Ovary (tissue), 3 donors: ENCODE measurements at regions not wholly inside any gene's neighbourhood (a gene's known extent, or its start where the extent isn't known, plus 50 kb on each side); places are given as distances from the start of the nearest gene placed in this dataset.

ENCODE experiments used
- EP300 ChIP-seq: sonication (generic); formaldehyde crosslinking; IDR thresholded peaks from one replicate; pipeline ENCODE4 v1.6.1; 2017; ENCODE audit warnings: antibody characterized with exemption
- POLR2A ChIP-seq: fragments of 450-650 bp; IDR thresholded peaks from one replicate; pipeline ENCODE4 v1.6.1; 2017; ENCODE audit warnings: antibody characterized with exemption, mild to moderate bottlenecking, moderate library complexity
- TF ChIP-seq, protein P1 (sequence below), 3 donors: fragments of 450-650 bp in 2 of 3; fragments of 200-600 bp in 1 of 3; IDR thresholded peaks; one replicate each; pipeline versions ENCODE4 v1.5.1 to v1.8.0; 2016 to 2022; ENCODE audit warnings: antibody characterized with exemption in 3 of 3, mild to moderate bottlenecking in 1 of 3
- donor health status: DM: no; HTN: no; CAD: no.

DNA sequence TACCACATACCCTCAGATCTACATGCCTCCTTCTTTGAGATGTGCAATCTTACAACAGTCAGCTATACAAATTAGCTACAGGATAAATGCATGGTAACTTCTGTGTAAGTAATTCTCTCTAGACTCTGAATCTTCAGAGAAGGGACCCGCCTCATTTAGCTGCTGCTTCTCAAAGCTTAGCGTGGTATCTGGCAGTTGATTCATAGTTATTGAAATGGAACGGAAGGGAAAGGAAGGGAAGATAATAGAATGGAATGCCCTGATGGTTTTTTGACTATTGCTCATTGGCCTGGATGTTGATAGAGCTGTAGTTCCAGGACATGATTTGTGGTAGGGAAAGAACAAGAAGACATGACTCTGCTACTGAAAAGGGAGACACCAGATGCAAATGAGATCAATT lies 498.1 kb upstream of the CRIM1 start:
- TF ChIP-seq, protein P1, sequence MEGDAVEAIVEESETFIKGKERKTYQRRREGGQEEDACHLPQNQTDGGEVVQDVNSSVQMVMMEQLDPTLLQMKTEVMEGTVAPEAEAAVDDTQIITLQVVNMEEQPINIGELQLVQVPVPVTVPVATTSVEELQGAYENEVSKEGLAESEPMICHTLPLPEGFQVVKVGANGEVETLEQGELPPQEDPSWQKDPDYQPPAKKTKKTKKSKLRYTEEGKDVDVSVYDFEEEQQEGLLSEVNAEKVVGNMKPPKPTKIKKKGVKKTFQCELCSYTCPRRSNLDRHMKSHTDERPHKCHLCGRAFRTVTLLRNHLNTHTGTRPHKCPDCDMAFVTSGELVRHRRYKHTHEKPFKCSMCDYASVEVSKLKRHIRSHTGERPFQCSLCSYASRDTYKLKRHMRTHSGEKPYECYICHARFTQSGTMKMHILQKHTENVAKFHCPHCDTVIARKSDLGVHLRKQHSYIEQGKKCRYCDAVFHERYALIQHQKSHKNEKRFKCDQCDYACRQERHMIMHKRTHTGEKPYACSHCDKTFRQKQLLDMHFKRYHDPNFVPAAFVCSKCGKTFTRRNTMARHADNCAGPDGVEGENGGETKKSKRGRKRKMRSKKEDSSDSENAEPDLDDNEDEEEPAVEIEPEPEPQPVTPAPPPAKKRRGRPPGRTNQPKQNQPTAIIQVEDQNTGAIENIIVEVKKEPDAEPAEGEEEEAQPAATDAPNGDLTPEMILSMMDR (IDR thresholded peaks at IDR 0.05), result no peak
- TF ChIP-seq EP300 (no peak), POLR2A (no peak)
